ENCODE measurements at regions not wholly inside any gene's neighbourhood (a gene's known extent, or its start where the extent isn't known, plus 50 kb on each side); places are given as distances from the start of the nearest gene placed in this dataset.

GRCh38 chr17:77542011-77542410, 401.2 kb downstream of the SEC14L1 start:
- 15% methylated on average over 1 of the region's 1 CpG for WGBS
- no peaks in the 10 kb centered on the region for H3K4me1 ChIP-seq (ENCODE audit: control insufficient read depth in 4 of 4, insufficient read depth in 4 of 4, low read length in 3 of 4)
- H3K9me3 ChIP-seq (ENCODE audit: control insufficient read depth in 4 of 4, low read length in 3 of 4), result no peaks in the 10 kb centered on the region
- DNase-seq (ENCODE audit: low spot score), result peak; percentile 58
- H3K36me3 ChIP-seq (ENCODE audit: control insufficient read depth in 4 of 4, insufficient read depth in 3 of 4, low read depth in 1 of 4, low read length in 3 of 4), result no peaks in the 10 kb centered on the region
- no peak overlapping the region for H3K27ac ChIP-seq (ENCODE audit: low read depth in 1 of 2, low read length in 2 of 2)
- H3K4me3 ChIP-seq (ENCODE audit: low read depth in 1 of 3, low read length in 3 of 3), result no peak overlapping the region
- TF ChIP-seq TAF1 (conservative IDR thresholded peaks at IDR 0.05) (no peak), GABPA (IDR thresholded peaks at IDR 0.05 in 1 of 2, conservative IDR thresholded peaks at IDR 0.05 in 1 of 2) (no peak), RXRA (IDR thresholded peaks at IDR 0.05) (no peak), RAD21 (IDR thresholded peaks at IDR 0.05) (no peak), FOXA1 (IDR thresholded peaks at IDR 0.05) (no peak), FOXA2 (IDR thresholded peaks at IDR 0.05) (no peak), EGR1 (IDR thresholded peaks at IDR 0.05; ENCODE audit: low read depth in 2 of 2) (no peak)
- H3K27me3 ChIP-seq (ENCODE audit: control insufficient read depth in 4 of 4, insufficient read depth in 4 of 4, low read length in 3 of 4), result peaks cover 0 to 16% (median 3%) of the 10 kb centered on the region in 4 donors
- H3K9ac ChIP-seq (ENCODE audit: low read depth in 1 of 2, low read length in 2 of 2), result no peak overlapping the region

- Histone ChIP-seq H3K9me3 (ENCODE audit: control insufficient read depth in 4 of 4, low read length in 3 of 4) (no peaks in the 10 kb centered on the region), H3K4me1 (ENCODE audit: control insufficient read depth in 4 of 4, insufficient read depth in 4 of 4, low read length in 3 of 4) (no peaks in the 10 kb centered on the region), H3K27me3 (ENCODE audit: control insufficient read depth in 4 of 4, insufficient read depth in 4 of 4, low read length in 3 of 4) (peaks cover 0 to 16% (median 3%) of the 10 kb centered on the region in 4 donors), H3K4me3 (ENCODE audit: low read depth in 1 of 3, low read length in 3 of 3) (no peak overlapping the region), H3K9ac (ENCODE audit: low read depth in 1 of 2, low read length in 2 of 2) (no peak overlapping the region), H3K27ac (ENCODE audit: low read depth in 1 of 2, low read length in 2 of 2) (no peak overlapping the region), H3K36me3 (ENCODE audit: control insufficient read depth in 4 of 4, insufficient read depth in 3 of 4, low read depth in 1 of 4, low read length in 3 of 4) (no peaks in the 10 kb centered on the region)
- TF ChIP-seq ATF3 (IDR thresholded peaks at IDR 0.05) (no peak), NR2F2 (IDR thresholded peaks at IDR 0.05) (no peak), CTCF (IDR thresholded peaks at IDR 0.05; ENCODE audit: low read depth, low read length, missing input control) (peak; percentile 83), FOXA1 (IDR thresholded peaks at IDR 0.05) (no peak), TAF1 (conservative IDR thresholded peaks at IDR 0.05) (no peak), ZBTB33 (IDR thresholded peaks at IDR 0.05) (no peak), RAD21 (IDR thresholded peaks at IDR 0.05) (peak; percentile 89 to 91)
- DNase-seq (ENCODE audit: low spot score), result peak; percentile 77
- 19% methylated on average over 13 of the region's 13 CpGs for whole genome bisulfite sequencing
These were observed 402.1 kb downstream of the SEC14L1 start for GRCh38 chr17:77542551-77543490.

GRCh38 chr17:77543801-77544200, 403.0 kb downstream of the SEC14L1 start:
- DNase-seq (ENCODE audit: low spot score), result no peak
- no peak overlapping the region for H3K9ac ChIP-seq (ENCODE audit: low read depth in 1 of 2, low read length in 2 of 2)
- WGBS, result 58% methylated on average over 15 of the region's 15 CpGs
- H3K9me3 ChIP-seq (ENCODE audit: control insufficient read depth in 4 of 4, low read length in 3 of 4), result no peaks in the 10 kb centered on the region
- H3K27ac ChIP-seq (ENCODE audit: low read depth in 1 of 2, low read length in 2 of 2), result no peak overlapping the region
- peaks cover 0 to 16% (median 3%) of the 10 kb centered on the region in 4 donors for H3K27me3 ChIP-seq (ENCODE audit: control insufficient read depth in 4 of 4, insufficient read depth in 4 of 4, low read length in 3 of 4)
- no peak overlapping the region for H3K4me3 ChIP-seq (ENCODE audit: low read depth in 1 of 3, low read length in 3 of 3)
- no peaks in the 10 kb centered on the region for H3K36me3 ChIP-seq (ENCODE audit: control insufficient read depth in 4 of 4, insufficient read depth in 3 of 4, low read depth in 1 of 4, low read length in 3 of 4)
- H3K4me1 ChIP-seq (ENCODE audit: control insufficient read depth in 4 of 4, insufficient read depth in 4 of 4, low read length in 3 of 4), result no peaks in the 10 kb centered on the region
- TF ChIP-seq HNF4G (IDR thresholded peaks at IDR 0.05) (no peak), TAF1 (conservative IDR thresholded peaks at IDR 0.05) (no peak), FOXA1 (IDR thresholded peaks at IDR 0.05) (no peak), SP1 (IDR thresholded peaks at IDR 0.05) (no peak), MAX (IDR thresholded peaks at IDR 0.05) (no peak), REST (IDR thresholded peaks at IDR 0.05) (no peak), ATF3 (IDR thresholded peaks at IDR 0.05) (no peak), ZBTB33 (IDR thresholded peaks at IDR 0.05) (no peak), FOXA2 (IDR thresholded peaks at IDR 0.05) (no peak)

Measured in liver (tissue), 8 donors.